ENCODE measurements at regions not wholly inside any gene's neighbourhood (a gene's known extent, or its start where the extent isn't known, plus 50 kb on each side); places are given as distances from the start of the nearest gene placed in this dataset.

DNA sequence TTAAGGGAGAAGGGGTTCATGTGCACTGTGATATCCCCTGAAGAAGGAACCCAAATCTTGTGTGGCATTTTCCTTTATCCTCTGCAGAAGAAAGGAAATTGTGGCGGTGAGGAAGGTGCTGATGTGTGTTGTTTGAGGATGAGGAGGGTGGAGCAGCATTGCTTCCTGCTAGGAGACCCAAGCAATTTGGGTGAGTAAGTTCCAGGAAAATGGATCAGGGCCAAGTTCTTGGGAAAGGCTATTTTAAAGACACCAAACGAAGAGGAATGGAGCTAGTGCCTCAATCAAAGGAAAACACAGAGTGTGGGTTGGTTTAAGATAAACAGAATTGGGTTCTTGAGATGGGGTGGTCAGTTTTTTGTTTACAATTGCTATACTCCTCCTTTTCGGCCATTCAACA is 86.7 kb upstream of the MARK1 start:
- TF ChIP-seq, protein P1, sequence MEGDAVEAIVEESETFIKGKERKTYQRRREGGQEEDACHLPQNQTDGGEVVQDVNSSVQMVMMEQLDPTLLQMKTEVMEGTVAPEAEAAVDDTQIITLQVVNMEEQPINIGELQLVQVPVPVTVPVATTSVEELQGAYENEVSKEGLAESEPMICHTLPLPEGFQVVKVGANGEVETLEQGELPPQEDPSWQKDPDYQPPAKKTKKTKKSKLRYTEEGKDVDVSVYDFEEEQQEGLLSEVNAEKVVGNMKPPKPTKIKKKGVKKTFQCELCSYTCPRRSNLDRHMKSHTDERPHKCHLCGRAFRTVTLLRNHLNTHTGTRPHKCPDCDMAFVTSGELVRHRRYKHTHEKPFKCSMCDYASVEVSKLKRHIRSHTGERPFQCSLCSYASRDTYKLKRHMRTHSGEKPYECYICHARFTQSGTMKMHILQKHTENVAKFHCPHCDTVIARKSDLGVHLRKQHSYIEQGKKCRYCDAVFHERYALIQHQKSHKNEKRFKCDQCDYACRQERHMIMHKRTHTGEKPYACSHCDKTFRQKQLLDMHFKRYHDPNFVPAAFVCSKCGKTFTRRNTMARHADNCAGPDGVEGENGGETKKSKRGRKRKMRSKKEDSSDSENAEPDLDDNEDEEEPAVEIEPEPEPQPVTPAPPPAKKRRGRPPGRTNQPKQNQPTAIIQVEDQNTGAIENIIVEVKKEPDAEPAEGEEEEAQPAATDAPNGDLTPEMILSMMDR (IDR thresholded peaks at IDR 0.05), result no peak
- TF ChIP-seq, protein P2, sequence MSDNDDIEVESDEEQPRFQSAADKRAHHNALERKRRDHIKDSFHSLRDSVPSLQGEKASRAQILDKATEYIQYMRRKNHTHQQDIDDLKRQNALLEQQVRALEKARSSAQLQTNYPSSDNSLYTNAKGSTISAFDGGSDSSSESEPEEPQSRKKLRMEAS (IDR thresholded peaks at IDR 0.05; ENCODE audit: low read depth), result no peak
- TF ChIP-seq SIN3A (IDR thresholded peaks at IDR 0.05; ENCODE audit: borderline replicate concordance, low read depth, low read length) (no peak), EZH2phosphoT487 (IDR thresholded peaks at IDR 0.05; ENCODE audit: borderline replicate concordance, low read depth) (no peak), MXI1 (IDR thresholded peaks at IDR 0.05; ENCODE audit: low read depth, low read length) (no peak), CHD2 (IDR thresholded peaks at IDR 0.05; ENCODE audit: low read length, partially characterized antibody) (no peak), RAD21 (IDR thresholded peaks at IDR 0.05; ENCODE audit: low read length) (no peak), ELF1 (IDR thresholded peaks at IDR 0.05) (no peak), GABPA (IDR thresholded peaks at IDR 0.05; ENCODE audit: low read depth) (no peak), EP300 (IDR thresholded peaks at IDR 0.05; ENCODE audit: borderline replicate concordance in 1 of 2, low read depth in 1 of 2, low read length in 1 of 2) (no peak)
- TF ChIP-seq, protein P3, sequence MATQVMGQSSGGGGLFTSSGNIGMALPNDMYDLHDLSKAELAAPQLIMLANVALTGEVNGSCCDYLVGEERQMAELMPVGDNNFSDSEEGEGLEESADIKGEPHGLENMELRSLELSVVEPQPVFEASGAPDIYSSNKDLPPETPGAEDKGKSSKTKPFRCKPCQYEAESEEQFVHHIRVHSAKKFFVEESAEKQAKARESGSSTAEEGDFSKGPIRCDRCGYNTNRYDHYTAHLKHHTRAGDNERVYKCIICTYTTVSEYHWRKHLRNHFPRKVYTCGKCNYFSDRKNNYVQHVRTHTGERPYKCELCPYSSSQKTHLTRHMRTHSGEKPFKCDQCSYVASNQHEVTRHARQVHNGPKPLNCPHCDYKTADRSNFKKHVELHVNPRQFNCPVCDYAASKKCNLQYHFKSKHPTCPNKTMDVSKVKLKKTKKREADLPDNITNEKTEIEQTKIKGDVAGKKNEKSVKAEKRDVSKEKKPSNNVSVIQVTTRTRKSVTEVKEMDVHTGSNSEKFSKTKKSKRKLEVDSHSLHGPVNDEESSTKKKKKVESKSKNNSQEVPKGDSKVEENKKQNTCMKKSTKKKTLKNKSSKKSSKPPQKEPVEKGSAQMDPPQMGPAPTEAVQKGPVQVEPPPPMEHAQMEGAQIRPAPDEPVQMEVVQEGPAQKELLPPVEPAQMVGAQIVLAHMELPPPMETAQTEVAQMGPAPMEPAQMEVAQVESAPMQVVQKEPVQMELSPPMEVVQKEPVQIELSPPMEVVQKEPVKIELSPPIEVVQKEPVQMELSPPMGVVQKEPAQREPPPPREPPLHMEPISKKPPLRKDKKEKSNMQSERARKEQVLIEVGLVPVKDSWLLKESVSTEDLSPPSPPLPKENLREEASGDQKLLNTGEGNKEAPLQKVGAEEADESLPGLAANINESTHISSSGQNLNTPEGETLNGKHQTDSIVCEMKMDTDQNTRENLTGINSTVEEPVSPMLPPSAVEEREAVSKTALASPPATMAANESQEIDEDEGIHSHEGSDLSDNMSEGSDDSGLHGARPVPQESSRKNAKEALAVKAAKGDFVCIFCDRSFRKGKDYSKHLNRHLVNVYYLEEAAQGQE (IDR thresholded peaks at IDR 0.05; ENCODE audit: low read depth, low read length), result no peak
